ENCODE measurements at regions not wholly inside any gene's neighbourhood (a gene's known extent, or its start where the extent isn't known, plus 50 kb on each side); places are given as distances from the start of the nearest gene placed in this dataset.
A peak's percentile ranks its signal among the peaks of the same experiment; 100 is the strongest.

DNA sequence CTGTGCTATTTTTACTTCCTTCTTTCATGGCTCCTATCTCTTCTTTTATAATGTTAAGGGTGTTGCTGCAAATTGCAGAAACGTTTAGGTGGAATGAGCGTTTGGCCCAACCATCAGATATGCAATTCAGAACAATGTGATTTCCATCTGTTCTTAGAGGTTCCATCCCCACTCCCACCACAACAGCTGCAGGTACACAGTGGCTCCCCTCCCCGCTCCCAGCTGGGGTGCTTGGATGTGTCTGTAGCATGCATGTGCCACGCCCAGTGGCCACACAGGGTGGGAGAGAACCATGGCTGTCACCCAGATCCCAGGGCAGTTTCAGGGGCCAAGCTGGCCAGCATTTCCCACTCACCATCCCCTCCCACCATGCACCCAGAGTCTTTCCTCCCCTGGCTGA is 62.2 kb downstream of the ACTL7B start:
- no peaks in the 10 kb centered on the region for H3K9me3 Mint-ChIP-seq (ENCODE audit: low read depth, unreplicated experiment)
- peaks cover 13% of the 10 kb centered on the region for H3K27me3 Mint-ChIP-seq (ENCODE audit: unreplicated experiment)
- intact Hi-C loops (cut with micrococcal nuclease; ENCODE audit: unreplicated experiment): no loop called here
- no peak overlapping the region for H3K27ac Mint-ChIP-seq (ENCODE audit: unreplicated experiment)
- no peak for DNase-seq
- H3K36me3 Mint-ChIP-seq (ENCODE audit: insufficient read depth, unreplicated experiment): no peaks in the 10 kb centered on the region
- CTCF ChIA-PET: no interaction called here
- H3K4me1 Mint-ChIP-seq (ENCODE audit: low read depth, unreplicated experiment): no peaks in the 10 kb centered on the region
- TF ChIP-seq, protein P1, sequence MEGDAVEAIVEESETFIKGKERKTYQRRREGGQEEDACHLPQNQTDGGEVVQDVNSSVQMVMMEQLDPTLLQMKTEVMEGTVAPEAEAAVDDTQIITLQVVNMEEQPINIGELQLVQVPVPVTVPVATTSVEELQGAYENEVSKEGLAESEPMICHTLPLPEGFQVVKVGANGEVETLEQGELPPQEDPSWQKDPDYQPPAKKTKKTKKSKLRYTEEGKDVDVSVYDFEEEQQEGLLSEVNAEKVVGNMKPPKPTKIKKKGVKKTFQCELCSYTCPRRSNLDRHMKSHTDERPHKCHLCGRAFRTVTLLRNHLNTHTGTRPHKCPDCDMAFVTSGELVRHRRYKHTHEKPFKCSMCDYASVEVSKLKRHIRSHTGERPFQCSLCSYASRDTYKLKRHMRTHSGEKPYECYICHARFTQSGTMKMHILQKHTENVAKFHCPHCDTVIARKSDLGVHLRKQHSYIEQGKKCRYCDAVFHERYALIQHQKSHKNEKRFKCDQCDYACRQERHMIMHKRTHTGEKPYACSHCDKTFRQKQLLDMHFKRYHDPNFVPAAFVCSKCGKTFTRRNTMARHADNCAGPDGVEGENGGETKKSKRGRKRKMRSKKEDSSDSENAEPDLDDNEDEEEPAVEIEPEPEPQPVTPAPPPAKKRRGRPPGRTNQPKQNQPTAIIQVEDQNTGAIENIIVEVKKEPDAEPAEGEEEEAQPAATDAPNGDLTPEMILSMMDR (IDR thresholded peaks at IDR 0.05; ENCODE audit: unreplicated experiment): no peak
- no TSS peak for BruUV-seq (replicated peaks)
- no peak overlapping the region for H3K4me3 Mint-ChIP-seq (ENCODE audit: low read depth, unreplicated experiment)

DNA sequence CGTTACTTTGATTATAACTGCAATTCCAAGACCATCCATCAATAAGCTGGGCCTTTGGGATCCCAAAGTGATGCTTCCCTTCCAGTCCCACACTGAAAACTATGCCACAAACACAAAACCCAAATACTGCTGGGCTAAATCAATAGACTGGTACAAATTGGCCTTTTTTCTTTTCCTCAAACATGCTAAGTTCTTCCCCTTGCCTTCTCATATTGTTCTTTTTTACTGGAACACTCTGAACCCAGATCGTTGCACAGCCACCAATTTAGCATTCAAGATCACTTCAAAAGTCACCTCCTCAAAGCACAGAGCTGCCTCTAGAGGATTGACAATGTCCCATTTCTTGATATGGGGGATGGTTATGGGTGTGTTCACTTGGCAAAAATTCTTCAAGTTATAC is 66.0 kb downstream of the ACTL7B start:
- Mint-ChIP-seq H3K4me1 (ENCODE audit: low read depth, unreplicated experiment) (peaks cover 14% of the 10 kb centered on the region), H3K27ac (ENCODE audit: unreplicated experiment) (no peak overlapping the region), H3K36me3 (ENCODE audit: insufficient read depth, unreplicated experiment) (peaks cover 5% of the 10 kb centered on the region), H3K9me3 (ENCODE audit: low read depth, unreplicated experiment) (no peaks in the 10 kb centered on the region), H3K4me3 (ENCODE audit: low read depth, unreplicated experiment) (no peak overlapping the region), H3K27me3 (ENCODE audit: unreplicated experiment) (peaks cover 13% of the 10 kb centered on the region)
- TF ChIP-seq, protein P1 (IDR thresholded peaks at IDR 0.05; ENCODE audit: unreplicated experiment): no peak
- BruUV-seq (replicated peaks): no TSS peak
- DNase-seq: no peak
- intact Hi-C loops (cut with micrococcal nuclease; ENCODE audit: unreplicated experiment): no loop called here
- CTCF ChIA-PET: no interaction called here

DNA sequence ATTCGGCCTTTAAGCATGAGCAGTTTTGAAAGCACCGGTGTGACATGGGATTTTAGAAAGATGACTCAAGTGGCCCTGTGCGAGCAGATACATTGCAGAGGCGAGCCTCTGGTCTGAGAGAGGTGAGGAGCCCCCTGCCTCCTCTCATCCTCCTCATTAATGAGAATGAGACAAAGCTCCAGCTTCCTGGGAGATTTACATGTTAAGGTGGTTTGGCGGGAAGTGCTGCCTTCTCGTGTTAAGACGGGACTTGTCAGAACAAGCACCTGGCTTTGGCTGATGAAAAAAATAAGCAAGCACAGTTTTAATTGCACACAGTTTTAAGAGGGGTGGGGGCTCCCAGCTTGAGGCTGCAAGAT is 68.1 kb downstream of the ACTL7B start:
- TF ChIP-seq, protein P1 (IDR thresholded peaks at IDR 0.05; ENCODE audit: unreplicated experiment): no peak

DNA sequence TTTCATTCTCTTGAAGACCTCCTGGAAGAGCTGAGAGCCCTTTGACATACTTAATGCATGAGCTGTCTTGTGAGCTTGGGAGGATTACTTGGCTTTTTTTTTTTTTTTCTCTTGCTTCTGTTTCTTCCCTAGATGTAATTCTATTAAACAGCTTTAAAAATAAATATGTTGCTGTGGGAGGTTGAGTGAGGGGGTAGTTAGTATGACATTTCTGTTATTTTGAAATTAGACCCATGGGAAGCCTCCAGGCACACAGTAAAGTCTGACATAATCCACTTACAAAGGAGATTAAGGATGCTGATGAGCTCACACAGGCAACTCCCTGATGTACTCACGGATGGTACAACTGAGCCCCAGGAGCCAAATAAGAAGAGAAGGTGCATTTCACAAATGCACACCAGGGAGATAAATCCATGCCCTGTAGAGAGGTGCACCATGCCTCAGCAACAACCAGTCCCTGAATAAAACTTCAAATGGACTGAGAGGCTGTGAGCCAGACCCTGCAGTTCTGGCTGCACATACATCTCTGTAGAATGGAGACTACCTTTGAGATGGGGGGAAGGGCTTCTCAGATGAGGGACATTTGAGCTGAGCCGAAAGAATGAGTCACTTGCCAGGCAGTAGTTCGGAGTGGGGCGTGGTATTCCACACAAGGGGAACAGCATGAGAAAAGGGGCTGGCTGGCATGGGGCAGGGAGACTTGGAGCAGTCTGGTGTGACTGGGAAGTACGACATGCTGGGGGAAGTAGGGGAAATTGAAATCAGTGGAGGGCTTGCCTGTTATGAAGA is 68.7 kb downstream of the ACTL7B start:
- no TSS peak for BruUV-seq (replicated peaks)
- DNase-seq: peak; percentile 44
- peak overlapping the region; percentile 54 for H3K4me3 Mint-ChIP-seq (ENCODE audit: low read depth, unreplicated experiment)

More for the DNA sequence above, 68.1 kb downstream of the ACTL7B start:
- Mint-ChIP-seq H3K27ac (ENCODE audit: unreplicated experiment) (no peak overlapping the region), H3K4me1 (ENCODE audit: low read depth, unreplicated experiment) (peaks cover 14% of the 10 kb centered on the region), H3K27me3 (ENCODE audit: unreplicated experiment) (peaks cover 13% of the 10 kb centered on the region), H3K9me3 (ENCODE audit: low read depth, unreplicated experiment) (no peaks in the 10 kb centered on the region), H3K36me3 (ENCODE audit: insufficient read depth, unreplicated experiment) (peaks cover 5% of the 10 kb centered on the region), H3K4me3 (ENCODE audit: low read depth, unreplicated experiment) (peak overlapping the region; percentile 54)
- CTCF ChIA-PET: interaction anchor here (1.3 kb wide), 1 partner anchor 7 kb away, joined by 3 read pairs; no protein-coding TSS in a partner anchor
- no peak for DNase-seq
- BruUV-seq (replicated peaks): no TSS peak
- intact Hi-C loops (cut with micrococcal nuclease; ENCODE audit: unreplicated experiment): no loop called here

More for the DNA sequence above, 68.7 kb downstream of the ACTL7B start:
- intact Hi-C loops (cut with micrococcal nuclease; ENCODE audit: unreplicated experiment): no loop called here
- Mint-ChIP-seq H3K36me3 (ENCODE audit: insufficient read depth, unreplicated experiment) (peaks cover 5% of the 10 kb centered on the region), H3K27me3 (ENCODE audit: unreplicated experiment) (peaks cover 13% of the 10 kb centered on the region), H3K27ac (ENCODE audit: unreplicated experiment) (no peak overlapping the region), H3K4me1 (ENCODE audit: low read depth, unreplicated experiment) (peaks cover 14% of the 10 kb centered on the region), H3K9me3 (ENCODE audit: low read depth, unreplicated experiment) (no peaks in the 10 kb centered on the region)
- TF ChIP-seq, protein P1 (IDR thresholded peaks at IDR 0.05; ENCODE audit: unreplicated experiment): no peak
- CTCF ChIA-PET: interaction anchor here (0.7 to 1.3 kb wide), 2 partner anchors 8 to 74 kb away, joined by 3 to 5 read pairs; no protein-coding TSS in a partner anchor
